Karpas-422 (cell line): ENCODE measurements at regions not wholly inside any gene's neighbourhood (a gene's known extent, or its start where the extent isn't known, plus 50 kb on each side); places are given as distances from the start of the nearest gene placed in this dataset.
A peak's percentile ranks its signal among the peaks of the same experiment; 100 is the strongest.
"Not testable (repeated sequence)": the region's sequence is repeated elsewhere in the genome, so short reads cannot be mapped to it uniquely, and the experiment has no call there.

Experiments
- DNase-seq: peaks from one replicate; pipeline ENCODE4 v3.0.0-alpha.2; 2015
- H2AFZ ChIP-seq: fragments of 200-600 bp; sonication (generic); 2 replicates; pipeline ENCODE4 v1.6.1; 2014; ENCODE audit warnings: antibody characterized with exemption, low read length, mixed read lengths
- H3K27ac ChIP-seq: fragments of 200-600 bp; sonication (generic); 2 replicates; pipeline ENCODE4 v1.5.1; 2014; ENCODE audit warnings: mild to moderate bottlenecking, low read length, moderate library complexity
- H3K27me3 ChIP-seq: fragments of 200-600 bp; sonication (generic); 2 replicates; pipeline ENCODE4 v1.6.1; 2014; ENCODE audit warnings: low read length, mixed read lengths
- H3K36me3 ChIP-seq: fragments of 200-600 bp; sonication (generic); 2 replicates; pipeline ENCODE4 v1.6.1; 2014; ENCODE audit warnings: low read length, mixed read lengths; ENCODE audit not compliant: insufficient read depth
- H3K4me1 ChIP-seq: fragments of 200-600 bp; sonication (generic); 2 replicates; pipeline ENCODE4 v1.6.1; 2014; ENCODE audit warnings: mild to moderate bottlenecking, low read length, mixed read lengths
- H3K4me2 ChIP-seq: fragments of 200-600 bp; sonication (generic); 2 replicates; pipeline ENCODE4 v1.6.1; 2014; ENCODE audit warnings: low read length, low read depth, mild to moderate bottlenecking; ENCODE audit not compliant: poor library complexity, severe bottlenecking
- H3K4me3 ChIP-seq: fragments of 200-600 bp; sonication (generic); 2 replicates; pipeline ENCODE4 v1.5.1; 2014; ENCODE audit warnings: mild to moderate bottlenecking, antibody characterized with exemption, low read length, mixed read lengths
- H3K79me2 ChIP-seq: fragments of 200-600 bp; sonication (generic); 2 replicates; pipeline ENCODE4 v1.6.1; 2014; ENCODE audit warnings: mild to moderate bottlenecking, low read length, mixed read lengths
- H3K9ac ChIP-seq: fragments of 200-600 bp; sonication (generic); 2 replicates; pipeline ENCODE4 v1.6.0; 2014; ENCODE audit warnings: low read length
- H3K9me2 ChIP-seq: fragments of 200-600 bp; sonication (generic), shearing (Covaris generic); replicated peaks from 2 replicates; pipeline ENCODE4 v1.6.0; 2014; ENCODE audit warnings: mild to moderate bottlenecking, low read length, moderate library complexity; ENCODE audit not compliant: insufficient read depth
- H3K9me3 ChIP-seq: fragments of 300-700, 200-600 bp; sonication (generic); 2 replicates; pipeline ENCODE4 v1.6.1; 2014; ENCODE audit warnings: low read length, mixed read lengths
- H4K20me1 ChIP-seq: fragments of 200-600 bp; sonication (generic); 2 replicates; pipeline ENCODE4 v1.6.1; 2014; ENCODE audit warnings: mild to moderate bottlenecking, antibody characterized with exemption, low read length, low read depth; ENCODE audit not compliant: insufficient read depth

DNA sequence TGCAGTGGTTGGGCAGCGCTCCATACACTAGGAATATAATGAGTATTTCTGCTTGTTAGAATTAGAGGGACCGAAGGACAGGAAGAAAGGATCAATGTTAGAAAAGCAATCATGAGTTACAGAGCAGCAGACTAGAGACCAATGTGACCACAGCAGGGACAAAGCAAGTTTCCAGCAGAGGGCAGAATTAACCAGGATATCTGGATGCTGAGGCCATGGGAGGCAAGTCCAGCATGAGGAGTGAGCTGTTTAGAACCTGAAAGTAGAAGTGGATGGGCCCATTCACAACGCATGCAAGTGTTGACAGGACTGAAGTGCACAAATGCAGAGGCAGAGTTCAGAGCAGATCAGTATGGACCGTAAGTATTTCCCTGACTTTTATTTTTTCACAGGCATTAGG is 910.4 kb upstream of the GYPC start:
- Histone ChIP-seq H3K27ac (no peak overlapping the region), H3K4me2 (peak overlapping the region; percentile 31), H4K20me1 (no peaks in the 10 kb centered on the region), H3K36me3 (no peaks in the 10 kb centered on the region; the same call in 1 of the 2 replicates), H3K4me1 (peaks cover 17% of the 10 kb centered on the region), H3K27me3 (no peaks in the 10 kb centered on the region), H3K9me2 (no peaks in the 10 kb centered on the region), H3K4me3 (no peak overlapping the region), H2AFZ (peak overlapping the region; percentile 76; the same call in 1 of the 2 replicates), H3K9ac (no peak overlapping the region), H3K79me2 (no peaks in the 10 kb centered on the region), H3K9me3 (no peaks in the 10 kb centered on the region)
- peak; percentile 91 for DNase-seq

DNA sequence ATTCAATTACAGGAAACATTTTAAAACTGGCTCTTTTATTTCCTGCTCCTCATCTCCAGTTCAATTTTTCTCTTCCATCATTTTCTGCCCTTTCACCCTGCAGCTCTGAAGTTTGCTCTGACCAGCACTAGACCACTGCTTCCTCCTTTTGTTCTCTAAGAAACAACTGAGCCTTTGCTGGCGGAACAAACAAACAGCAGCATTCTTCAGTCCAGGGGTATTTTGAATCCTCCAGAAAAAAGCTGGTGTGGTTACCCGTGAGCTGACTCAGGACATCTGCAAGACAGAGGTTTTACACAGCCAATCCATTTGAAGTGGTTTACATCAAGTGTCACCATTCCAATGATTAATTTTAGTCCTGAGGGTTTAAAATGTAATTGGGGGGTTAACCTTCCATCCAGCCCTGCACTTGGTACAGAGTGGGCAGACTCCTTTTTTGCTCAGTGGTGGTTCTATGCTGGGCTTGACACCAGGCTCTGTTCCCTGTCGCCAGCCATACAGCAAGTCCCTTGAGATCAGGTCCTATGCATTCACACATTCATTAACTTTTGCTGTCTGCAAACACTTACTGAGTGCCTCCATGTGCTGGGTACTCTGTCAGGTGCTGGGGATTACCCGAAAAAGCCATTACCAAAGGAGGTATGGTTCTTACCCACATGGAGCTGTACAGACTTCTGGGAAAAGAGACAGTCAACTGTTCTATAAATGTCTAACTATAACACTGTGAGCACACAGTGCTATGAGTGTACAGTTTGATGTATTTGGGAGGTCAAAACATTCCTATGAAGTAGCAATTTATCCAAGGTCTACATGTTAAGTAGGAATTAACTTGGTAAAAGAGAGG is 909.4 kb upstream of the GYPC start:
- Histone ChIP-seq H3K4me3 (no peak overlapping the region), H3K79me2 (no peaks in the 10 kb centered on the region), H3K4me1 (peaks cover 17% of the 10 kb centered on the region), H3K9ac (no peak overlapping the region), H3K9me2 (no peaks in the 10 kb centered on the region), H4K20me1 (no peaks in the 10 kb centered on the region), H2AFZ (no peak overlapping the region), H3K27ac (no peak overlapping the region), H3K4me2 (peak overlapping the region; percentile 31), H3K27me3 (no peaks in the 10 kb centered on the region), H3K9me3 (no peaks in the 10 kb centered on the region), H3K36me3 (no peaks in the 10 kb centered on the region; the same call in 1 of the 2 replicates)
- DNase-seq, result no peak

DNA sequence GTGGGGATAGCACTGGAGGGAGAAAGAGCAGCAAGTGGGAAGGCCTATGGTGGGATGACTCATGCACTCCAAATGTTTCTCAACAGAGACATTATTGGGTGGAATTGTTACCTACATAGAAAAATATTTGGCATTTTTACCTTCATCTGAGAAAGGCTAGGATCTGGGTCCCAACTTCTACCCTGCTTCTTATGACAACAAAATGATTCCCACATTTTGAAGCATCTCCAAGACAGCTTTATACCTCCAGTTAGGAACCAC is 908.9 kb upstream of the GYPC start:
- Histone ChIP-seq H3K9me2 (no peaks in the 10 kb centered on the region), H3K4me2 (no peak overlapping the region), H3K27ac (no peak overlapping the region), H3K9me3 (no peaks in the 10 kb centered on the region), H3K4me3 (no peak overlapping the region), H2AFZ (no peak overlapping the region), H4K20me1 (no peaks in the 10 kb centered on the region), H3K27me3 (no peaks in the 10 kb centered on the region), H3K36me3 (no peaks in the 10 kb centered on the region; the same call in 1 of the 2 replicates), H3K9ac (no peak overlapping the region), H3K79me2 (no peaks in the 10 kb centered on the region), H3K4me1 (peaks cover 17% of the 10 kb centered on the region)
- no peak for DNase-seq

DNA sequence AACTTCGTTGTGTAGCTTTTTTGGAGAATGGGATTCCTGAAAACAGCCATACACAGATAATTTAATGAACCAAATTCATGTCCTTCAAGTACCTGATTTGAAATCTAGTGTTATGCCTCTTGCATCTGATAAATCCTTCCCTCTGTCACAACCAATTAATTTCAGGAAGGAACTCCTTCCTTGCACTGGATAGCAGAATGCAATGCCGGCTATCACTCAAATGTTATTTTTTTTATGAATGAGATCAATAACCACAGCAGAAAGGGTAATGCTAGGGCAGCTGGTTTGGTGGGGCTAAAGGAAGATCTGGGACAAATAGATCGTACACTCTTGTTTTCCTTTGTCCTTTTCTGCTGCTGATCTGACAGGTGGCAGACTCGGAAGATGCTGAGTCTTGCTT is 899.5 kb upstream of the GYPC start:
- H4K20me1 ChIP-seq, result no peaks in the 10 kb centered on the region
- no peaks in the 10 kb centered on the region for H3K27me3 ChIP-seq
- no peaks in the 10 kb centered on the region for H3K36me3 ChIP-seq
- H3K4me3 ChIP-seq, result no peak overlapping the region
- H3K4me1 ChIP-seq, result peaks cover 5% of the 10 kb centered on the region
- H3K9me3 ChIP-seq, result no peaks in the 10 kb centered on the region
- no peaks in the 10 kb centered on the region for H3K9me2 ChIP-seq
- no peak for DNase-seq
- H2AFZ ChIP-seq, result no peak overlapping the region
- no peaks in the 10 kb centered on the region for H3K79me2 ChIP-seq
- no peak overlapping the region for H3K4me2 ChIP-seq
- no peak overlapping the region for H3K9ac ChIP-seq
- H3K27ac ChIP-seq, result no peak overlapping the region

DNA sequence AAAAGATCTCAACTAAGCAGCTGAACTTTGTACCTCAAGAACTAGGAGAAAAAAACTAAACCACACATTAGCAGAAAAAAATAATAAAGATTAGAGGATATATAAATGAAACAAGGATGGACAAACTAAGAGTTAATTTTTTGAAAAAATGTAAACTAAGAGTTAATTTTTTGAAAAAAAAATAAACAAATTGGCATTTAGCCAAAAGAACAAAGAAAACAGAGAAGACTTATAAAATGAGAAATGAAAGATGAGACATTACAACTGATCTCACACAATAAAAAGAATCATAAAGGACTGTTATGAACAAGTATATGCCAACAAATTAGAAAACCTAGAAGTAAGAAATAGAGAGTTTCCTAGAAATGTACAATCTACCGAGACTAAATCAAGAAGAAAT is 859.2 kb upstream of the GYPC start:
- Histone ChIP-seq H3K27me3 (no peaks in the 10 kb centered on the region), H2AFZ (no peak overlapping the region), H3K4me1 (no peaks in the 10 kb centered on the region), H3K79me2 (no peaks in the 10 kb centered on the region), H3K9me3 (peaks cover 7% of the 10 kb centered on the region; the same call in 1 of the 2 replicates), H3K27ac (no peak overlapping the region), H4K20me1 (no peaks in the 10 kb centered on the region), H3K36me3 (no peaks in the 10 kb centered on the region), H3K4me2 (no peak overlapping the region), H3K9me2 (no peaks in the 10 kb centered on the region), H3K4me3 (no peak overlapping the region), H3K9ac (no peak overlapping the region)
- no peak for DNase-seq

DNA sequence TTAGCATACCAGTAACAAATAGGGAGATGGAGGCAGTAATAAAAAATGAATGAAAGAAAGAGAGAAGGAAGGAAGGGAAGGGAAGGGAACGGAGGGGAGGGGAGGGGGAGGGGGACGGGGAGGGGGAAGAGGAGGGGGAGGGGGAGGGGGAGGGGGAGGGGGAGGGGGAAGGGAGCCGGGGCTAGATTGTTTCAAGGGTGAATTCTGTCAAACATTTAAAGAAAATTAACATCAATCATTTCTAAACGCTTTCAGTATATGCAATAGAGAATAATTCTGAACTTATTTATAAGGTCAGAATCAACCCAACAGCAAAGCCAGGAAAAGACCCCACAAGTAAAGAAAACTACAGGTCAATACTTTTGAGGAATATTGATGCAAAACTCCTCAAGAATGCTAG is 858.8 kb upstream of the GYPC start:
- Histone ChIP-seq H3K27ac (no peak overlapping the region), H3K36me3 (no peaks in the 10 kb centered on the region), H3K9me2 (no peaks in the 10 kb centered on the region), H3K4me2 (no peak overlapping the region), H3K9me3 (peaks cover 7% of the 10 kb centered on the region; the same call in 1 of the 2 replicates), H3K79me2 (no peaks in the 10 kb centered on the region), H2AFZ (no peak overlapping the region), H4K20me1 (no peaks in the 10 kb centered on the region), H3K4me1 (no peaks in the 10 kb centered on the region), H3K27me3 (no peaks in the 10 kb centered on the region), H3K9ac (no peak overlapping the region), H3K4me3 (no peak overlapping the region)
- no peak for DNase-seq

DNA sequence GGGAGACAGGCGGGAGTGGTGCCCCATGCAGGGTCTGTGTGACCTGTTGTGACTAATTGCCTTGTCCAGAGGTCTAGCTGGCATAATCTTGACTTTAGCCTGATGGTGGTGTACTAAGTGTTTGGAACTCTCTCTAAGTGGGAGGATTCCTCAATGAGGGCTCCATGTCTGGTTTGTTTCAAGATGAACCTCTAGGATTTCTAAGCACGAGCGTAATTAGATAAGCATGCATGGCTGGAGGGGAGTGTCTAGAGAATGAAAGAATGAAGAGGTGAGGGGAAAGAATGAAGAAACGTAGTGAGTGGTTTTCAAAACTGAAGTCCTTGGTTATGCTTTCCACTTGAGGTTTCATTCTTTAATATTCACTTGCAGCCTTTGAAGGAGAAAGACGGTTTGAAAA is 833.2 kb upstream of the GYPC start:
- H3K4me2 ChIP-seq, result no peak overlapping the region
- H3K9me2 ChIP-seq, result no peaks in the 10 kb centered on the region
- DNase-seq, result no peak
- no peak overlapping the region for H3K9ac ChIP-seq
- no peaks in the 10 kb centered on the region for H3K4me1 ChIP-seq
- no peaks in the 10 kb centered on the region for H3K36me3 ChIP-seq
- no peak overlapping the region for H2AFZ ChIP-seq
- H3K27me3 ChIP-seq, result no peaks in the 10 kb centered on the region
- H3K4me3 ChIP-seq, result no peak overlapping the region
- no peak overlapping the region for H3K27ac ChIP-seq
- no peaks in the 10 kb centered on the region for H4K20me1 ChIP-seq
- H3K9me3 ChIP-seq, result no peaks in the 10 kb centered on the region
- H3K79me2 ChIP-seq, result no peaks in the 10 kb centered on the region

DNA sequence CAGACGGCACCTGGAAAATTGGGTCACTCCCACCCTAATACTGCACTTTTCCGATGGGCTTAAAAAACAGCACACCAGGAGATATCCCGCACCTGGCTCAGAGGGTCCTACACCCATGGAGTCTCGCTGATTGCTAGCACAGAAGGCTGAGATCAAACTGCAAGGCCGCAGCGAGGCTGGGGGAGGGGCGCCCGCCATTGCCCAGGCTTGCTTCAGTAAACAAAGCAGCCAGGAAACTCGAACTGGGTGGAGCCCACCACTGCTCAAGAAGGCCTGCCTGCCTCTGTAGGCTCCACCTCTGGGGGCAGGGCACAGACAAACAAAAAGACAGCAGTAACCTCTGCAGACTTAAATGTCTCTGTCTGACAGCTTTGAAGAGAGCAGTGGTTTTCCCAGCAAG is 830.2 kb upstream of the GYPC start:
- H3K4me3 ChIP-seq, H3K9me2 ChIP-seq, H3K27me3 ChIP-seq, H3K36me3 ChIP-seq, H3K9ac ChIP-seq, H3K79me2 ChIP-seq, H3K4me1 ChIP-seq, H3K9me3 ChIP-seq, DNase-seq, H2AFZ ChIP-seq, H4K20me1 ChIP-seq, H3K27ac ChIP-seq, H3K4me2 ChIP-seq: not testable (repeated sequence)
